H9 (cell line): ENCODE measurements at regions not wholly inside any gene's neighbourhood (a gene's known extent, or its start where the extent isn't known, plus 50 kb on each side); places are given as distances from the start of the nearest gene placed in this dataset.

Source experiments
- DNase-seq: peaks from one replicate; pipeline ENCODE4 v3.0.0-alpha.2; 2017
- H2AFZ ChIP-seq: one replicate; pipeline ENCODE4 v1.6.1; 2013; ENCODE audit warnings: mild to moderate bottlenecking, low read length, control low read depth, moderate library complexity
- H2AK5ac ChIP-seq: 2 replicates; pipeline ENCODE4 v1.6.1; 2013; ENCODE audit warnings: low read length, control low read depth, mixed read lengths; ENCODE audit not compliant: insufficient read length
- H2BK120ac ChIP-seq: one replicate; pipeline ENCODE4 v1.6.1; 2013; ENCODE audit warnings: low read depth, mild to moderate bottlenecking, low read length, control low read depth, inconsistent platforms; ENCODE audit not compliant: poor library complexity, severe bottlenecking
- H2BK12ac ChIP-seq: 2 replicates; pipeline ENCODE4 v1.6.1; 2013; ENCODE audit warnings: low read length, control low read depth, mixed read lengths, low read depth; ENCODE audit not compliant: insufficient read length
- H2BK15ac ChIP-seq: 2 replicates; pipeline ENCODE4 v1.6.1; 2013; ENCODE audit warnings: low read depth, low read length, control low read depth
- H2BK20ac ChIP-seq: one replicate; pipeline ENCODE4 v1.6.1; 2013; ENCODE audit warnings: low read depth, mild to moderate bottlenecking, low read length, control low read depth, inconsistent platforms; ENCODE audit not compliant: poor library complexity, severe bottlenecking
- H2BK5ac ChIP-seq: 2 replicates; pipeline ENCODE4 v1.6.1; 2013; ENCODE audit warnings: low read length, control low read depth, mixed read lengths; ENCODE audit not compliant: insufficient read length
- H3K14ac ChIP-seq: 2 replicates; pipeline ENCODE4 v1.6.1; 2013; ENCODE audit warnings: low read length, control low read depth; ENCODE audit not compliant: insufficient read depth
- H3K18ac ChIP-seq: 2 replicates; pipeline ENCODE4 v1.6.1; 2013; ENCODE audit warnings: low read depth, mild to moderate bottlenecking, mixed read lengths, low read length, control low read depth; ENCODE audit not compliant: insufficient read length
- H3K23ac ChIP-seq: 2 replicates; pipeline ENCODE4 v1.6.1; 2013; ENCODE audit warnings: low read length, control low read depth, mixed read lengths, low read depth; ENCODE audit not compliant: insufficient read length
- H3K23me2 ChIP-seq: 2 replicates; pipeline ENCODE4 v1.6.1; 2013; ENCODE audit warnings: low read depth, mild to moderate bottlenecking, mixed read lengths, low read length, control low read depth; ENCODE audit not compliant: insufficient read length, poor library complexity, severe bottlenecking
- H3K27ac ChIP-seq: 2 replicates; pipeline ENCODE4 v1.5.1; 2013; ENCODE audit warnings: low read length, control low read depth, mixed read lengths, low read depth; ENCODE audit not compliant: insufficient read length
- H3K27me3 ChIP-seq: 2 replicates; pipeline ENCODE4 v1.6.1; 2013; ENCODE audit warnings: low read length, control low read depth, inconsistent platforms; ENCODE audit not compliant: insufficient read depth
- H3K4ac ChIP-seq: 2 replicates; pipeline ENCODE4 v1.6.1; 2013; ENCODE audit warnings: low read depth, mild to moderate bottlenecking, control low read depth, inconsistent platforms, low read length, moderate library complexity
- H3K4me1 ChIP-seq: 2 replicates; pipeline ENCODE4 v1.6.1; 2013; ENCODE audit warnings: low read length, control low read depth, inconsistent platforms; ENCODE audit not compliant: insufficient read depth
- H3K4me2 ChIP-seq: 2 replicates; pipeline ENCODE4 v1.6.1; 2013; ENCODE audit warnings: low read length, control low read depth, mixed read lengths; ENCODE audit not compliant: insufficient read length, insufficient read depth
- H3K56ac ChIP-seq: 2 replicates; pipeline ENCODE4 v1.6.1; 2013; ENCODE audit warnings: low read depth, mild to moderate bottlenecking, mixed read lengths, low read length, control low read depth; ENCODE audit not compliant: insufficient read length
- H3K79me1 ChIP-seq: 2 replicates; pipeline ENCODE4 v1.6.1; 2013; ENCODE audit warnings: low read depth, mild to moderate bottlenecking, moderate library complexity, low read length, control low read depth, inconsistent platforms; ENCODE audit not compliant: insufficient read depth, poor library complexity, severe bottlenecking
- H3K79me2 ChIP-seq: 2 replicates; pipeline ENCODE4 v1.6.1; 2013; ENCODE audit warnings: low read length, control low read depth, inconsistent platforms; ENCODE audit not compliant: insufficient read depth
- H3K9ac ChIP-seq: 2 replicates; pipeline ENCODE4 v1.6.1; 2013; ENCODE audit warnings: low read length, control low read depth, mixed read lengths; ENCODE audit not compliant: insufficient read length; ENCODE audit errors: extremely low read depth
- H3K9me3 ChIP-seq: one replicate; pipeline ENCODE4 v1.6.1; 2013; ENCODE audit warnings: low read depth, low read length, inconsistent platforms; ENCODE audit not compliant: control insufficient read depth
- H3T11ph ChIP-seq: one replicate; pipeline ENCODE4 v1.6.1; 2013; ENCODE audit warnings: mild to moderate bottlenecking, low read length, control low read depth, inconsistent platforms
- H4K20me1 ChIP-seq: one replicate; pipeline ENCODE4 v1.6.1; 2013; ENCODE audit not compliant: control insufficient read depth, insufficient read length, insufficient read depth
- H4K5ac ChIP-seq: 2 replicates; pipeline ENCODE4 v1.6.1; 2013; ENCODE audit warnings: low read depth, mild to moderate bottlenecking, mixed read lengths, low read length, control low read depth; ENCODE audit not compliant: insufficient read length
- H4K8ac ChIP-seq: replicated peaks from 2 replicates; pipeline ENCODE4 v1.6.1; 2013; ENCODE audit warnings: low read length, control low read depth, mixed read lengths, low read depth; ENCODE audit not compliant: insufficient read length
- H4K91ac ChIP-seq: 2 replicates; pipeline ENCODE4 v1.6.1; 2013; ENCODE audit warnings: low read depth, mild to moderate bottlenecking, moderate library complexity, mixed read lengths, low read length, control low read depth; ENCODE audit not compliant: insufficient read length
- H3K27ac Mint-ChIP-seq, 3 experiments: 2 replicates in 2 of 3; 3 replicates in 1 of 3; pipeline ENCODE4 v1.8.0; 2020 to 2021; ENCODE audit warnings: mixed read lengths in 3 of 3, mild to moderate bottlenecking in 1 of 3, moderate library complexity in 1 of 3
- H3K27me3 Mint-ChIP-seq: 2 replicates; pipeline ENCODE4 v1.8.0; 2021; ENCODE audit warnings: low read depth, mild to moderate bottlenecking, moderate library complexity, mixed read lengths
- H3K36me3 Mint-ChIP-seq, 3 experiments: 2 replicates in 2 of 3; 3 replicates in 1 of 3; pipeline ENCODE4 v1.8.0; 2020 to 2021; ENCODE audit warnings: low read depth in 3 of 3, mixed read lengths in 3 of 3; ENCODE audit not compliant: insufficient read depth in 1 of 3
- H3K4me1 Mint-ChIP-seq, 2 experiments: 2 replicates each; pipeline ENCODE4 v1.8.0; 2020; ENCODE audit warnings: mixed read lengths in 2 of 2
- H3K4me3 Mint-ChIP-seq, 2 experiments: 2 replicates in 1 of 2; 3 replicates in 1 of 2; pipeline ENCODE4 v1.8.0; 2020 to 2021; ENCODE audit warnings: mild to moderate bottlenecking in 2 of 2, mixed read lengths in 2 of 2, moderate library complexity in 1 of 2
- H3K9me3 Mint-ChIP-seq, 2 experiments: 2 replicates in 1 of 2; 3 replicates in 1 of 2; pipeline ENCODE4 v1.8.0; 2020; ENCODE audit warnings: mild to moderate bottlenecking in 2 of 2, mixed read lengths in 2 of 2, moderate library complexity in 1 of 2
- WGBS: extraction: QIAGEN DNeasy Blood & Tissue Kit; methylation state at CpG from one replicate; pipeline ENCODE4 v1.1.7; 2013; ENCODE audit warnings: missing lambda C conversion rate, low lambda C conversion rate, mixed read lengths; ENCODE audit not compliant: insufficient read length; ENCODE audit errors: extremely low coverage; 5-methylcytosine and 5-hydroxymethylcytosine counted together
- TF ChIP-seq, protein P1 (sequence below): fragments of 200-600 bp; sonication (generic); conservative IDR thresholded peaks from 3 replicates; pipeline ENCODE4 v1.8.0; 2021; ENCODE audit warnings: antibody characterized with exemption, mild to moderate bottlenecking

GRCh38 chr5:74542482-74542881 lies 98.0 kb downstream of the ENC1 start:
- H3K4me2 ChIP-seq, result no peak overlapping the region
- no peaks in the 10 kb centered on the region for H3K79me1 ChIP-seq
- no peaks in the 10 kb centered on the region for H3K9me3 ChIP-seq
- H3K23ac ChIP-seq, result no peak overlapping the region
- H3K27ac ChIP-seq, result no peak overlapping the region
- H2BK120ac ChIP-seq, result no peak overlapping the region
- Mint-ChIP-seq H3K9me3 (no peaks in the 10 kb centered on the region; a peak in 1 of 5 replicates), H3K4me3 (no peak overlapping the region), H3K27me3 (peaks cover 4% of the 10 kb centered on the region), H3K4me1 (peaks cover 50 to 55% of the 10 kb centered on the region in 2 experiments), H3K27ac (no peak overlapping the region), H3K36me3 (no peaks in the 10 kb centered on the region; a peak in 1 of 7 replicates)
- H2BK15ac ChIP-seq, result no peak overlapping the region
- H4K5ac ChIP-seq, result no peak overlapping the region
- no peak overlapping the region for H3K9ac ChIP-seq
- H3K4ac ChIP-seq, result no peak overlapping the region
- no peak overlapping the region for H4K91ac ChIP-seq
- H2AFZ ChIP-seq, result no peak overlapping the region
- no peaks in the 10 kb centered on the region for H4K20me1 ChIP-seq
- H2BK5ac ChIP-seq, result no peak overlapping the region
- H2AK5ac ChIP-seq, result no peak overlapping the region
- H3K14ac ChIP-seq, result no peak overlapping the region
- H3K79me2 ChIP-seq, result no peaks in the 10 kb centered on the region
- no peak overlapping the region for H3T11ph ChIP-seq
- H2BK12ac ChIP-seq, result no peak overlapping the region
- no CpG with 5 or more reads among the region's 3 CpGs for whole genome bisulfite sequencing
- no peak overlapping the region for H3K18ac ChIP-seq
- H3K56ac ChIP-seq, result no peak overlapping the region
- H3K4me1 ChIP-seq, result peaks cover 17% of the 10 kb centered on the region
- DNase-seq, result no peak
- TF ChIP-seq, protein P1, sequence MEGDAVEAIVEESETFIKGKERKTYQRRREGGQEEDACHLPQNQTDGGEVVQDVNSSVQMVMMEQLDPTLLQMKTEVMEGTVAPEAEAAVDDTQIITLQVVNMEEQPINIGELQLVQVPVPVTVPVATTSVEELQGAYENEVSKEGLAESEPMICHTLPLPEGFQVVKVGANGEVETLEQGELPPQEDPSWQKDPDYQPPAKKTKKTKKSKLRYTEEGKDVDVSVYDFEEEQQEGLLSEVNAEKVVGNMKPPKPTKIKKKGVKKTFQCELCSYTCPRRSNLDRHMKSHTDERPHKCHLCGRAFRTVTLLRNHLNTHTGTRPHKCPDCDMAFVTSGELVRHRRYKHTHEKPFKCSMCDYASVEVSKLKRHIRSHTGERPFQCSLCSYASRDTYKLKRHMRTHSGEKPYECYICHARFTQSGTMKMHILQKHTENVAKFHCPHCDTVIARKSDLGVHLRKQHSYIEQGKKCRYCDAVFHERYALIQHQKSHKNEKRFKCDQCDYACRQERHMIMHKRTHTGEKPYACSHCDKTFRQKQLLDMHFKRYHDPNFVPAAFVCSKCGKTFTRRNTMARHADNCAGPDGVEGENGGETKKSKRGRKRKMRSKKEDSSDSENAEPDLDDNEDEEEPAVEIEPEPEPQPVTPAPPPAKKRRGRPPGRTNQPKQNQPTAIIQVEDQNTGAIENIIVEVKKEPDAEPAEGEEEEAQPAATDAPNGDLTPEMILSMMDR, result no peak
- no peak overlapping the region for H2BK20ac ChIP-seq
- peaks cover 5% of the 10 kb centered on the region for H3K23me2 ChIP-seq
- no peaks in the 10 kb centered on the region for H3K27me3 ChIP-seq
- H4K8ac ChIP-seq, result no peak overlapping the region
